ENCODE measurements at regions not wholly inside any gene's neighbourhood (a gene's known extent, or its start where the extent isn't known, plus 50 kb on each side); places are given as distances from the start of the nearest gene placed in this dataset.

- no peak for DNase-seq
Observed at GRCh38 chr11:70810133-70810532, 411.8 kb downstream of the CTTN start.

GRCh38 chr11:70810681-70811080 lies 412.4 kb downstream of the CTTN start:
- DNase-seq = no peak

- DNase-seq = no peak
Observed at GRCh38 chr11:70811483-70811882, 413.2 kb downstream of the CTTN start.

- DNase-seq = no peak
Observed at GRCh38 chr11:70811915-70812314, 413.6 kb downstream of the CTTN start.

GRCh38 chr11:70812472-70812871 lies 414.1 kb downstream of the CTTN start:
- DNase-seq = no peak

- no peak for DNase-seq
Observed at GRCh38 chr11:70813651-70814050, 415.3 kb downstream of the CTTN start.

GRCh38 chr11:70815485-70815832 lies 417.1 kb downstream of the CTTN start:
- DNase-seq = no peak

GRCh38 chr11:70816156-70816678 lies 417.9 kb downstream of the CTTN start:
- DNase-seq = no peak

- DNase-seq = no peak
Observed at GRCh38 chr11:70818351-70818750, 420.0 kb downstream of the CTTN start.

- DNase-seq = no peak
Observed at GRCh38 chr11:70819022-70819421, 420.7 kb downstream of the CTTN start.

- DNase-seq = no peak
Observed at GRCh38 chr11:70820311-70820710, 422.0 kb downstream of the CTTN start.

GRCh38 chr11:70820712-70821111 lies 422.4 kb downstream of the CTTN start:
- no peak for DNase-seq

- no peak for DNase-seq
Observed at GRCh38 chr11:70823771-70824170, 425.4 kb downstream of the CTTN start.

- no peak for DNase-seq
Observed at GRCh38 chr11:70824605-70825245, 426.4 kb downstream of the CTTN start.

- DNase-seq = no peak
Observed at GRCh38 chr11:70825893-70826540, 426.4 kb downstream of the SHANK2 start.

GRCh38 chr11:70826541-70827335 lies 425.6 kb downstream of the SHANK2 start:
- DNase-seq = no peak

- no peak for DNase-seq
Observed at GRCh38 chr11:70828593-70829082, 423.7 kb downstream of the SHANK2 start.

GRCh38 chr11:70829134-70829885 lies 423.1 kb downstream of the SHANK2 start:
- no peak for DNase-seq

GRCh38 chr11:70829886-70830272 lies 422.5 kb downstream of the SHANK2 start:
- DNase-seq = no peak

- DNase-seq = no peak
Observed at GRCh38 chr11:70833011-70833410, 419.4 kb downstream of the SHANK2 start.

GRCh38 chr11:70833554-70833953 lies 418.8 kb downstream of the SHANK2 start:
- DNase-seq = no peak

GRCh38 chr11:70834277-70834940 lies 418.0 kb downstream of the SHANK2 start:
- no peak for DNase-seq
